ENCODE measurements at regions not wholly inside any gene's neighbourhood (a gene's known extent, or its start where the extent isn't known, plus 50 kb on each side); places are given as distances from the start of the nearest gene placed in this dataset.

GRCh38 chr10:65684896-65685295, 1240.9 kb upstream of the LRRTM3 start:
- DNase-seq (ENCODE audit: low spot score) = no peak
- H3K27me3 ChIP-seq = no peaks in the 10 kb centered on the region
- H3K4me1 ChIP-seq = no peaks in the 10 kb centered on the region
- H3K4me3 ChIP-seq = no peak overlapping the region
- TF ChIP-seq CTCF (IDR thresholded peaks at IDR 0.05) = no peak
- no peaks in the 10 kb centered on the region for H3K9me3 ChIP-seq
- H3K36me3 ChIP-seq = no peaks in the 10 kb centered on the region
- no peak overlapping the region for H3K27ac ChIP-seq

- no peak for DNase-seq (ENCODE audit: low spot score)
- H3K36me3 ChIP-seq = no peaks in the 10 kb centered on the region
- TF ChIP-seq CTCF (IDR thresholded peaks at IDR 0.05) = no peak
- H3K27ac ChIP-seq = no peak overlapping the region
- H3K4me1 ChIP-seq = no peaks in the 10 kb centered on the region
- no peaks in the 10 kb centered on the region for H3K9me3 ChIP-seq
- H3K4me3 ChIP-seq = no peak overlapping the region
- no peaks in the 10 kb centered on the region for H3K27me3 ChIP-seq
These were observed 1224.6 kb upstream of the LRRTM3 start for GRCh38 chr10:65701168-65701776.

GRCh38 chr10:65708057-65708456, 1217.8 kb upstream of the LRRTM3 start:
- no peak for DNase-seq (ENCODE audit: low spot score)
- H3K27me3 ChIP-seq = no peaks in the 10 kb centered on the region
- H3K27ac ChIP-seq = no peak overlapping the region
- no peak for TF ChIP-seq CTCF (IDR thresholded peaks at IDR 0.05)
- H3K4me1 ChIP-seq = no peaks in the 10 kb centered on the region
- no peaks in the 10 kb centered on the region for H3K36me3 ChIP-seq
- H3K4me3 ChIP-seq = no peak overlapping the region
- no peaks in the 10 kb centered on the region for H3K9me3 ChIP-seq

- no peak for DNase-seq (ENCODE audit: low spot score)
- TF ChIP-seq CTCF (IDR thresholded peaks at IDR 0.05) = no peak
These were observed 1215.5 kb upstream of the LRRTM3 start for GRCh38 chr10:65710306-65710705.

GRCh38 chr10:65719790-65720189, 1206.0 kb upstream of the LRRTM3 start:
- no peak for TF ChIP-seq CTCF (IDR thresholded peaks at IDR 0.05)
- no peak for DNase-seq (ENCODE audit: low spot score)
- Histone ChIP-seq H3K4me1 (no peaks in the 10 kb centered on the region), H3K27ac (no peak overlapping the region), H3K4me3 (no peak overlapping the region), H3K9me3 (no peaks in the 10 kb centered on the region), H3K36me3 (no peaks in the 10 kb centered on the region), H3K27me3 (no peaks in the 10 kb centered on the region)

More at GRCh38 chr10:65710306-65710705, 1215.5 kb upstream of the LRRTM3 start:
- no peaks in the 10 kb centered on the region for H3K27me3 ChIP-seq
- H3K27ac ChIP-seq = no peak overlapping the region
- H3K4me3 ChIP-seq = no peak overlapping the region
- no peaks in the 10 kb centered on the region for H3K4me1 ChIP-seq
- no peaks in the 10 kb centered on the region for H3K9me3 ChIP-seq
- H3K36me3 ChIP-seq = no peaks in the 10 kb centered on the region

GRCh38 chr10:65720901-65721300, 1204.9 kb upstream of the LRRTM3 start:
- Histone ChIP-seq H3K27me3 (no peaks in the 10 kb centered on the region), H3K4me1 (no peaks in the 10 kb centered on the region), H3K4me3 (no peak overlapping the region), H3K27ac (no peak overlapping the region), H3K9me3 (no peaks in the 10 kb centered on the region), H3K36me3 (no peaks in the 10 kb centered on the region)
- DNase-seq (ENCODE audit: low spot score) = no peak
- no peak for TF ChIP-seq CTCF (IDR thresholded peaks at IDR 0.05)
